Ascending aorta (tissue), 2 donors: ENCODE measurements at regions not wholly inside any gene's neighbourhood (a gene's known extent, or its start where the extent isn't known, plus 50 kb on each side); places are given as distances from the start of the nearest gene placed in this dataset.

Experiments
- DNase-seq, 2 donors: peaks; one replicate each; pipeline ENCODE4 v3.0.0-alpha.2; 2019; ENCODE audit warnings: low spot score in 2 of 2
- H3K27ac ChIP-seq, 2 donors: fragments of 200-600 bp; sonication (generic); one replicate each; pipeline ENCODE4 v1.5.1; 2016 to 2017; ENCODE audit warnings: mild to moderate bottlenecking in 1 of 2
- H3K27me3 ChIP-seq: fragments of 200-600 bp; sonication (generic); one replicate; pipeline ENCODE4 v1.5.1; 2017
- H3K36me3 ChIP-seq, 2 donors: fragments of 200-600 bp; sonication (generic); one replicate each; pipeline ENCODE4 v1.5.1; 2016
- H3K4me1 ChIP-seq, 2 donors: fragments of 200-600 bp; sonication (generic); one replicate each; pipeline ENCODE4 v1.5.1; 2016 to 2017; ENCODE audit warnings: mild to moderate bottlenecking in 1 of 2
- H3K4me3 ChIP-seq, 2 donors: fragments of 200-600 bp; sonication (generic); one replicate each; pipeline ENCODE4 v1.5.1; 2016 to 2017; ENCODE audit warnings: mild to moderate bottlenecking in 1 of 2
- H3K9me3 ChIP-seq, 2 donors: fragments of 200-600 bp; sonication (generic); one replicate each; pipeline ENCODE4 v1.5.1; 2016
- CTCF ChIP-seq, 3 experiments: fragments of 200-600 bp in 2 of 3; fragments of 450-650 bp in 1 of 3; sonication (generic) in 2 of 3; IDR thresholded peaks; one replicate each; pipeline ENCODE4 v1.5.1; 2016 to 2019; ENCODE audit warnings: antibody characterized with exemption in 3 of 3, mild to moderate bottlenecking in 1 of 3, moderate library complexity in 1 of 3
- intact Hi-C: fragments of 100-400 bp; cut with DNase I; formaldehyde crosslinking; loops from one replicate; pipeline ENCODE4 v1.15.1; 2023

GRCh38 chr20:4304601-4305000 is 55.5 kb upstream of the ADRA1D start:
- Histone ChIP-seq H3K4me3 (no peak overlapping the region), H3K27ac (peak overlapping the region in 1 of 2 donors; percentile 19), H3K27me3 (no peaks in the 10 kb centered on the region), H3K36me3 (no peaks in the 10 kb centered on the region), H3K4me1 (peaks cover 12% of the 10 kb centered on the region in 2 donors), H3K9me3 (no peaks in the 10 kb centered on the region)
- intact Hi-C loops = no loop called here
- DNase-seq = no peak
- TF ChIP-seq CTCF (IDR thresholded peaks at IDR 0.05) = no peak

GRCh38 chr20:4303136-4303535 is 54.0 kb upstream of the ADRA1D start:
- peaks cover 12% of the 10 kb centered on the region in 2 donors for H3K4me1 ChIP-seq
- H3K27ac ChIP-seq = no peak overlapping the region
- H3K9me3 ChIP-seq = no peaks in the 10 kb centered on the region
- DNase-seq = no peak
- H3K4me3 ChIP-seq = no peak overlapping the region
- TF ChIP-seq CTCF (IDR thresholded peaks at IDR 0.05) = no peak
- intact Hi-C loops = no loop called here
- no peaks in the 10 kb centered on the region for H3K36me3 ChIP-seq
- H3K27me3 ChIP-seq = no peaks in the 10 kb centered on the region

- no peak for TF ChIP-seq CTCF (IDR thresholded peaks at IDR 0.05)
- Histone ChIP-seq H3K4me1 (peaks cover 12 to 15% of the 10 kb centered on the region in 2 donors), H3K36me3 (no peaks in the 10 kb centered on the region), H3K4me3 (no peak overlapping the region), H3K27me3 (no peaks in the 10 kb centered on the region), H3K27ac (no peak overlapping the region), H3K9me3 (no peaks in the 10 kb centered on the region)
- DNase-seq = no peak
- intact Hi-C loops = no loop called here
These were observed 51.8 kb upstream of the ADRA1D start for GRCh38 chr20:4300921-4301320.

- no peak for TF ChIP-seq CTCF (IDR thresholded peaks at IDR 0.05)
- no peak for DNase-seq
- Histone ChIP-seq H3K27me3 (no peaks in the 10 kb centered on the region), H3K9me3 (no peaks in the 10 kb centered on the region), H3K36me3 (no peaks in the 10 kb centered on the region), H3K27ac (no peak overlapping the region), H3K4me1 (peaks cover 7 to 10% of the 10 kb centered on the region in 2 donors), H3K4me3 (no peak overlapping the region)
- intact Hi-C loops = no loop called here
These were observed 51.3 kb upstream of the ADRA1D start for GRCh38 chr20:4300401-4300800.

- DNase-seq = no peak
- Histone ChIP-seq H3K9me3 (no peaks in the 10 kb centered on the region), H3K27ac (no peak overlapping the region), H3K27me3 (no peaks in the 10 kb centered on the region), H3K4me3 (no peak overlapping the region), H3K4me1 (peaks cover 2 to 8% of the 10 kb centered on the region in 2 donors), H3K36me3 (no peaks in the 10 kb centered on the region)
- no peak for TF ChIP-seq CTCF (IDR thresholded peaks at IDR 0.05)
- intact Hi-C loops = loop anchor here (5.0 kb wide), 2 partner anchors 72 to 143 kb away; no protein-coding TSS in a partner anchor
These were observed 50.7 kb upstream of the ADRA1D start for GRCh38 chr20:4299773-4300172.

GRCh38 chr20:4299216-4299615 is 50.1 kb upstream of the ADRA1D start:
- intact Hi-C loops = loop anchor here (5.0 kb wide), 2 partner anchors 72 to 143 kb away; no protein-coding TSS in a partner anchor
- H3K4me1 ChIP-seq = peaks cover 0 to 8% of the 10 kb centered on the region in 2 donors
- no peaks in the 10 kb centered on the region for H3K9me3 ChIP-seq
- no peaks in the 10 kb centered on the region for H3K36me3 ChIP-seq
- no peak overlapping the region for H3K4me3 ChIP-seq
- H3K27ac ChIP-seq = no peak overlapping the region
- no peak for TF ChIP-seq CTCF (IDR thresholded peaks at IDR 0.05)
- no peaks in the 10 kb centered on the region for H3K27me3 ChIP-seq
- no peak for DNase-seq
